GM12875 (cell line): ENCODE measurements at regions not wholly inside any gene's neighbourhood (a gene's known extent, or its start where the extent isn't known, plus 50 kb on each side); places are given as distances from the start of the nearest gene placed in this dataset.

Experiments
- H3K4me3 ChIP-seq: one replicate; pipeline ENCODE4 v1.5.1; 2011; ENCODE audit warnings: low read depth, low read length, control low read depth
- TF ChIP-seq, protein P1 (sequence below): IDR thresholded peaks from 2 replicates; pipeline ENCODE4 v1.5.1; 2011; ENCODE audit warnings: low read depth, mild to moderate bottlenecking, control low read depth, inconsistent platforms, low read length, moderate library complexity, borderline replicate concordance; ENCODE audit not compliant: insufficient read depth

- no peak overlapping the region for H3K4me3 ChIP-seq
- TF ChIP-seq, protein P1, sequence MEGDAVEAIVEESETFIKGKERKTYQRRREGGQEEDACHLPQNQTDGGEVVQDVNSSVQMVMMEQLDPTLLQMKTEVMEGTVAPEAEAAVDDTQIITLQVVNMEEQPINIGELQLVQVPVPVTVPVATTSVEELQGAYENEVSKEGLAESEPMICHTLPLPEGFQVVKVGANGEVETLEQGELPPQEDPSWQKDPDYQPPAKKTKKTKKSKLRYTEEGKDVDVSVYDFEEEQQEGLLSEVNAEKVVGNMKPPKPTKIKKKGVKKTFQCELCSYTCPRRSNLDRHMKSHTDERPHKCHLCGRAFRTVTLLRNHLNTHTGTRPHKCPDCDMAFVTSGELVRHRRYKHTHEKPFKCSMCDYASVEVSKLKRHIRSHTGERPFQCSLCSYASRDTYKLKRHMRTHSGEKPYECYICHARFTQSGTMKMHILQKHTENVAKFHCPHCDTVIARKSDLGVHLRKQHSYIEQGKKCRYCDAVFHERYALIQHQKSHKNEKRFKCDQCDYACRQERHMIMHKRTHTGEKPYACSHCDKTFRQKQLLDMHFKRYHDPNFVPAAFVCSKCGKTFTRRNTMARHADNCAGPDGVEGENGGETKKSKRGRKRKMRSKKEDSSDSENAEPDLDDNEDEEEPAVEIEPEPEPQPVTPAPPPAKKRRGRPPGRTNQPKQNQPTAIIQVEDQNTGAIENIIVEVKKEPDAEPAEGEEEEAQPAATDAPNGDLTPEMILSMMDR: no peak
Observed at GRCh38 chr11:114832532-114833125, 154.3 kb downstream of the NXPE2 start.

DNA sequence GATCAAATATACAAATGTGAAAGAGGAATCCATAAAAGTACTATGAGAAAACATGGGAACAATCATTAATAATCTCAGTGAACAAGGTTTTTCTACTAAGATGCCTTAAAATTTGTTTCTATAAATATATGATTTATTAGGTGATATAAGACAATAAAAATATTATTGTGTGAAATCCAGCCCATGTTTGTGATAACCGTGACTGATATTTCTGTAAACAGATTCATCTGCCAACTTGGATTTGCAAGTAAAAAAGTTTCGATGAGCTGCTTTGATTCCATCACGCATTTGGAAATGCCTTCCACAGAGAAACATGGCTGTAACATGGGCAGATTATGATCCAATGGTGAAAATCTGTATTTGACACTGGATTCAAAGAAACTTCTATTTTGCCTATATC, 157.8 kb downstream of the NXPE2 start:
- TF ChIP-seq, protein P1: no peak
- H3K4me3 ChIP-seq: no peak overlapping the region

GRCh38 chr11:114844896-114845295, 166.6 kb downstream of the NXPE2 start:
- no peak overlapping the region for H3K4me3 ChIP-seq
- TF ChIP-seq, protein P1: no peak

GRCh38 chr11:114845766-114846415, 167.6 kb downstream of the NXPE2 start:
- H3K4me3 ChIP-seq: no peak overlapping the region
- TF ChIP-seq, protein P1: no peak

GRCh38 chr11:114846416-114846791, 168.1 kb downstream of the NXPE2 start:
- TF ChIP-seq, protein P1: no peak
- H3K4me3 ChIP-seq: no peak overlapping the region

DNA sequence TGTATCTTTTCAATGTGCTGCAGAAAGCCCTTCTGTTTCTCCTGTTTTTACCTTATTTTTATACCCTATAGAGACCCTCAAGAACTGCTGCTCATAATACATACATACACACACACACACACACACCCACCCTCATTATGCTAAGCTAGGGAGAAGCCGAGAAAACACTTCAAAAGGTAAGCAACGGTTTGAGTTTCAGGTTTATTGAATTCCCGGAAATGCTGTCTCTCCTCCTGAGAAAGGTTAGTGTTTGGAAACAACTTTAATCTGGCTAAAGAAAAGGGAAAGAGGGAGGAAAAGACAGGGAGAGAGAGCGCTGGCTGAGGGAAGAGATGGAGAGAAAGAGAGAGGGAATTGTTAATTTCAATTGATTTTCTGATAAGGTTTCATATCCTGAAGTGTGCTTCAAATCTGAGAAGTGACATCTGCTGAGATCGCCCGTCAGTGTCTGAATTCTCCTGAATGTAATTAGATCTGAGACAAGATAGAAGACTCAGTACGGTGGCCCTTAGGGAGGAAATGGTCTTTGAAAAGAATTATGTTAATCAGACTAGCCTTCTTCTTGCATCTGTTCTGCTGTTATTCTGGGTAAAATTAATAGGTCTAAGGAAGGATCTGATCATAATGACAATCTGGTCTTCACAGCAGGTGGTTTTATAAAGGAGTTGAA, 169.1 kb downstream of the NXPE2 start:
- H3K4me3 ChIP-seq: no peak overlapping the region

More for the DNA sequence above, 169.1 kb downstream of the NXPE2 start:
- TF ChIP-seq, protein P1: no peak
